ENCODE measurements at regions not wholly inside any gene's neighbourhood (a gene's known extent, or its start where the extent isn't known, plus 50 kb on each side); places are given as distances from the start of the nearest gene placed in this dataset.

GRCh38 chr14:103271189-103271588 lies 62.8 kb upstream of the EIF5 start:
- Histone ChIP-seq H3K4me1 (peaks cover 10 to 16% (median 14%) of the 10 kb centered on the region in 4 donors), H3K27ac (no peak overlapping the region), H3K4me3 (no peak overlapping the region), H3K27me3 (peaks cover 0 to 27% (median 8%) of the 10 kb centered on the region in 4 donors), H3K36me3 (no peaks in the 10 kb centered on the region), H3K9me3 (no peaks in the 10 kb centered on the region)
- DNase-seq: no peak
- WGBS, 2 donors: 85 to 91% methylated on average over 4 to 7 of the region's 7 CpGs
- no peak for ATAC-seq (ENCODE audit: low FRiP score in 2 of 2)
- no peak for TF ChIP-seq POLR2AphosphoS5 (IDR thresholded peaks at IDR 0.05)
- TF ChIP-seq, protein P1, sequence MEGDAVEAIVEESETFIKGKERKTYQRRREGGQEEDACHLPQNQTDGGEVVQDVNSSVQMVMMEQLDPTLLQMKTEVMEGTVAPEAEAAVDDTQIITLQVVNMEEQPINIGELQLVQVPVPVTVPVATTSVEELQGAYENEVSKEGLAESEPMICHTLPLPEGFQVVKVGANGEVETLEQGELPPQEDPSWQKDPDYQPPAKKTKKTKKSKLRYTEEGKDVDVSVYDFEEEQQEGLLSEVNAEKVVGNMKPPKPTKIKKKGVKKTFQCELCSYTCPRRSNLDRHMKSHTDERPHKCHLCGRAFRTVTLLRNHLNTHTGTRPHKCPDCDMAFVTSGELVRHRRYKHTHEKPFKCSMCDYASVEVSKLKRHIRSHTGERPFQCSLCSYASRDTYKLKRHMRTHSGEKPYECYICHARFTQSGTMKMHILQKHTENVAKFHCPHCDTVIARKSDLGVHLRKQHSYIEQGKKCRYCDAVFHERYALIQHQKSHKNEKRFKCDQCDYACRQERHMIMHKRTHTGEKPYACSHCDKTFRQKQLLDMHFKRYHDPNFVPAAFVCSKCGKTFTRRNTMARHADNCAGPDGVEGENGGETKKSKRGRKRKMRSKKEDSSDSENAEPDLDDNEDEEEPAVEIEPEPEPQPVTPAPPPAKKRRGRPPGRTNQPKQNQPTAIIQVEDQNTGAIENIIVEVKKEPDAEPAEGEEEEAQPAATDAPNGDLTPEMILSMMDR (IDR thresholded peaks at IDR 0.05): no peak

- DNase-seq: peak in 1 of 2 donors; percentile 88
- 16 to 17% methylated on average over 21 to 40 of the region's 63 CpGs for WGBS, 2 donors
- no peak for TF ChIP-seq POLR2A (IDR thresholded peaks at IDR 0.05)
- no peak for TF ChIP-seq EP300 (IDR thresholded peaks at IDR 0.05)
- TF ChIP-seq, protein P1 (IDR thresholded peaks at IDR 0.05): no peak
- TF ChIP-seq POLR2AphosphoS5 (IDR thresholded peaks at IDR 0.05): no peak
- Histone ChIP-seq H3K4me3 (peak overlapping the region in 3 of 4 donors; percentile 26 to 46 (median 44)), H3K27me3 (peaks cover 0 to 32% (median 13%) of the 10 kb centered on the region in 4 donors), H3K27ac (no peak overlapping the region), H3K36me3 (no peaks in the 10 kb centered on the region), H3K9me3 (no peaks in the 10 kb centered on the region), H3K4me1 (peaks cover 10 to 19% (median 14%) of the 10 kb centered on the region in 4 donors)
- ATAC-seq (ENCODE audit: low FRiP score in 2 of 2): peak; percentile 15 to 64
Observed at GRCh38 chr14:103273145-103273744, 60.8 kb upstream of the EIF5 start.

GRCh38 chr14:103273745-103274615 lies 60.1 kb upstream of the EIF5 start:
- WGBS, 2 donors: 29% methylated on average over 57 of the region's 79 CpGs; no CpG with 5 or more reads in 1 of the 2 donors
- H3K27ac ChIP-seq: no peak overlapping the region
- H3K4me1 ChIP-seq: peaks cover 15 to 26% (median 19%) of the 10 kb centered on the region in 4 donors
- H3K4me3 ChIP-seq: peak overlapping the region in 3 of 4 donors; percentile 26 to 46 (median 44)
- ATAC-seq (ENCODE audit: low FRiP score in 2 of 2) (peak in 1 of 2 donors; percentile 28), DNase-seq (peak in 1 of 2 donors; percentile 81)
- H3K27me3 ChIP-seq: peaks cover 0 to 37% (median 17%) of the 10 kb centered on the region in 4 donors
- no peaks in the 10 kb centered on the region for H3K36me3 ChIP-seq
- no peaks in the 10 kb centered on the region for H3K9me3 ChIP-seq
- TF ChIP-seq POLR2AphosphoS5 (IDR thresholded peaks at IDR 0.05): no peak
- TF ChIP-seq, protein P1 (IDR thresholded peaks at IDR 0.05): no peak
- TF ChIP-seq EP300 (IDR thresholded peaks at IDR 0.05): no peak
- no peak for TF ChIP-seq POLR2A (IDR thresholded peaks at IDR 0.05)

DNA sequence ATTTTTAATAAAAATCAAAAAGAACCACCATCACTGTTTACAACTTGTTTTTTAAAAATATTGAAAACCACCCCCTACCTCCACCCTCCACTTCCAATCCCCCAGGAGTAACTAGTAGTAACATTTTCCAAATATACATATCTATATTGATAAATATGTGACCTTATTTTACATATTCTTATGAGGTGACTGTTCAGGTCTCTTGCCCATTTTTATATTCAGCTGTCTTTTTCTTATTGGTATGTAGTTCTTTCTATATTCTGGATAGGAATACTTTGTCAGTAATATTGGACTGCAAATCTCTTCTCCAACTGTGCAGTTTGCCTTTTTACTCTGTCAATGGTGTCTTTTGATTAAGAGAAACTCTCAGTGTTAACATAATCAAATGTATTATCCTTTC lies 59.0 kb upstream of the EIF5 start:
- ATAC-seq (ENCODE audit: low FRiP score in 2 of 2) (no peak), DNase-seq (no peak)
- Histone ChIP-seq H3K4me3 (no peak overlapping the region), H3K4me1 (peaks cover 22 to 36% (median 26%) of the 10 kb centered on the region in 4 donors), H3K36me3 (no peaks in the 10 kb centered on the region), H3K27me3 (peaks cover 0 to 46% (median 23%) of the 10 kb centered on the region in 4 donors), H3K27ac (no peak overlapping the region), H3K9me3 (no peaks in the 10 kb centered on the region)
- TF ChIP-seq EP300 (IDR thresholded peaks at IDR 0.05) (no peak), POLR2A (IDR thresholded peaks at IDR 0.05) (no peak), POLR2AphosphoS5 (IDR thresholded peaks at IDR 0.05) (no peak)
- TF ChIP-seq, protein P1 (IDR thresholded peaks at IDR 0.05): no peak
